HCT116 (cell line): ENCODE measurements at regions not wholly inside any gene's neighbourhood (a gene's known extent, or its start where the extent isn't known, plus 50 kb on each side); places are given as distances from the start of the nearest gene placed in this dataset.

Source experiments
- CTCF ChIP-seq, 3 experiments: fragments of 200-600 bp in 1 of 3; sonication (generic) in 1 of 3; IDR thresholded peaks in 2 of 3; conservative IDR thresholded peaks in 1 of 3; 2 replicates each; pipeline ENCODE4 v1.5.1; 2012 to 2017; ENCODE audit warnings: low read depth in 2 of 3, low read length in 2 of 3, antibody characterized with exemption in 1 of 3, borderline replicate concordance in 1 of 3, control low read depth in 1 of 3, mild to moderate bottlenecking in 1 of 3, mixed read lengths in 1 of 3, mixed run types in 1 of 3, moderate library complexity in 1 of 3; ENCODE audit not compliant: insufficient read depth in 1 of 3
- EZH2phosphoT487 ChIP-seq: fragments of 200-600 bp; IDR thresholded peaks from 2 replicates; pipeline ENCODE4 v1.6.1; 2018; ENCODE audit warnings: antibody characterized with exemption, borderline replicate concordance
- POLR2AphosphoS5 ChIP-seq: IDR thresholded peaks from 2 replicates; pipeline ENCODE4 v1.6.1; 2011; ENCODE audit warnings: mild to moderate bottlenecking, low read depth, low read length, moderate library complexity

- TF ChIP-seq POLR2AphosphoS5 (no peak), CTCF (IDR thresholded peaks at IDR 0.05 in 2 of 3, conservative IDR thresholded peaks at IDR 0.05 in 1 of 3; ENCODE audit: borderline replicate concordance in 1 of 3, insufficient read depth in 1 of 3, low read depth in 2 of 3, low read length in 2 of 3) (no peak), EZH2phosphoT487 (no peak)
Measured at GRCh38 chr15:31606931-31607497, 280.4 kb downstream of the KLF13 start.
